A549 (cell line): ENCODE measurements at regions not wholly inside any gene's neighbourhood (a gene's known extent, or its start where the extent isn't known, plus 50 kb on each side); places are given as distances from the start of the nearest gene placed in this dataset.
A peak's percentile ranks its signal among the peaks of the same experiment; 100 is the strongest.

Experiments
- ATAC-seq, 2 experiments: fragments of 200-7000 bp in 1 of 2; fragments of >200 bp in 1 of 2; cut with Nextera tagmentation in 1 of 2; cut with Tn5 transposase in 1 of 2; 3 replicates each; pipeline versions ENCODE4 v1.8.0 to v1.9.1; 2018 to 2020; ENCODE audit warnings: mild to moderate bottlenecking in 1 of 2, moderate library complexity in 1 of 2
- CTCF ChIA-PET: fragments of 300-600 bp; sonication (Branson Sonifier 250); formaldehyde crosslinking; extraction: SDS; loops from one replicate; lab custom pipeline; 2021; ENCODE audit warnings: antibody characterized with exemption, inconsistent platforms; lab: Yijun Ruan, JAX
- POLR2A ChIA-PET: fragments of 350-600 bp; formaldehyde crosslinking; extraction: SDS; loops from one replicate; lab custom pipeline; 2021; ENCODE audit warnings: antibody characterized with exemption, inconsistent platforms; lab: Yijun Ruan, JAX
- DNase-seq, 2 experiments: peaks; one replicate each; pipeline versions ENCODE4 v3.0.0 to v3.0.0-alpha.2; 2011 to 2016; ENCODE audit warnings: low read depth in 1 of 2, low spot score in 1 of 2
- FAIRE-seq: peaks from 2 replicates; lab custom pipeline; 2011; peaks lifted over from hg19 to GRCh38; lab: Jason Lieb, UNC
- H3K27ac ChIP-seq, 2 experiments: fragments of >200 bp; sonication (Bioruptor Twin); formaldehyde crosslinking; 3 replicates each; pipeline ENCODE4 v1.5.1; 2016 to 2017
- H3K4me1 ChIP-seq: fragments of >200 bp; sonication (Bioruptor Twin); formaldehyde crosslinking; 3 replicates; pipeline ENCODE4 v1.6.1; 2016
- H3K4me2 ChIP-seq: fragments of >200 bp; sonication (Bioruptor Twin); formaldehyde crosslinking; 3 replicates; pipeline ENCODE4 v1.6.1; 2016
- H3K4me3 ChIP-seq: fragments of >200 bp; sonication (Bioruptor Twin); formaldehyde crosslinking; 3 replicates; pipeline ENCODE4 v1.5.1; 2016
- H3K9me3 ChIP-seq: fragments of >200 bp; sonication (Bioruptor Twin); formaldehyde crosslinking; 3 replicates; pipeline ENCODE4 v1.6.1; 2016
- BHLHE40 ChIP-seq: IDR thresholded peaks from 2 replicates; pipeline ENCODE4 v1.6.1; 2012; ENCODE audit warnings: low read depth, low read length, inconsistent platforms
- CEBPB ChIP-seq, 2 experiments: fragments of >200 bp in 1 of 2; sonication (Bioruptor Twin) in 1 of 2; formaldehyde crosslinking in 1 of 2; IDR thresholded peaks; 2 replicates each; pipeline ENCODE4 v1.6.1; 2012 to 2016
- CHD4 ChIP-seq: fragments of 200-600 bp; sonication (generic); IDR thresholded peaks from 2 replicates; pipeline ENCODE4 v1.6.1; 2016; ENCODE audit warnings: antibody characterized with exemption, mild to moderate bottlenecking, borderline replicate concordance
- GATA3 ChIP-seq: IDR thresholded peaks from 2 replicates; pipeline ENCODE4 v1.6.1; 2012; ENCODE audit warnings: borderline replicate concordance
- HMGXB4 ChIP-seq: fragments of 250-450 bp; sonication (Bioruptor Pico); IDR thresholded peaks from 2 replicates; pipeline ENCODE4 v1.5.0; 2021; ENCODE audit warnings: mild to moderate bottlenecking, moderate library complexity, borderline replicate concordance
- HOXB13 ChIP-seq: fragments of 250-450 bp; sonication (Bioruptor Pico); IDR thresholded peaks from 2 replicates; pipeline ENCODE4 v1.5.0; 2020; ENCODE audit warnings: low read depth, mild to moderate bottlenecking, moderate library complexity
- NPAS2 ChIP-seq: fragments of 250-450 bp; sonication (Bioruptor Pico); IDR thresholded peaks from 2 replicates; pipeline ENCODE4 v1.8.0; 2022; ENCODE audit warnings: mild to moderate bottlenecking, moderate library complexity, borderline replicate concordance
- PBX3 ChIP-seq: IDR thresholded peaks from 2 replicates; pipeline ENCODE4 v1.6.1; 2012
- PHF8 ChIP-seq: fragments of 200-600 bp; sonication (generic); IDR thresholded peaks from 2 replicates; pipeline ENCODE4 v1.6.1; 2016; ENCODE audit warnings: low read depth, mild to moderate bottlenecking, antibody characterized with exemption, moderate library complexity, borderline replicate concordance
- POLR2AphosphoS2 ChIP-seq: conservative IDR thresholded peaks from 2 replicates; pipeline ENCODE4 v1.6.1; 2012; ENCODE audit warnings: low read length, improper control_type of control experiment, inconsistent platforms
- RCOR1 ChIP-seq: fragments of 150-350 bp; IDR thresholded peaks from 2 replicates; pipeline ENCODE4 v1.6.1; 2014; ENCODE audit warnings: antibody characterized with exemption, low read length, low read depth
- REST ChIP-seq: fragments of 200-600 bp; sonication (generic); IDR thresholded peaks from 2 replicates; pipeline ENCODE4 v1.6.1; 2016; ENCODE audit warnings: antibody characterized with exemption, mild to moderate bottlenecking, moderate library complexity
- SREBF2 ChIP-seq: fragments of 450-650 bp; IDR thresholded peaks from 2 replicates; pipeline ENCODE4 v1.6.1; 2014; ENCODE audit warnings: mild to moderate bottlenecking, moderate library complexity
- TP53 ChIP-seq: fragments of 250-450 bp; sonication (Bioruptor Pico); IDR thresholded peaks from 2 replicates; pipeline ENCODE4 v1.5.0; 2021; ENCODE audit warnings: mild to moderate bottlenecking, moderate library complexity
- ZC3H11A ChIP-seq: fragments of 450-650 bp; IDR thresholded peaks from 2 replicates; pipeline ENCODE4 v1.6.1; 2014; ENCODE audit warnings: antibody characterized with exemption, mild to moderate bottlenecking
- ZSCAN20 ChIP-seq: fragments of 250-450 bp; sonication (Bioruptor Pico); IDR thresholded peaks from 2 replicates; pipeline ENCODE4 v1.8.0; 2022; ENCODE audit warnings: mild to moderate bottlenecking, moderate library complexity
- WGBS: methylation state at CpG from one replicate; pipeline ENCODE4 v1.1.6; 2017; ENCODE audit errors: missing lambda C conversion rate; 5-methylcytosine and 5-hydroxymethylcytosine counted together
- TF ChIP-seq, protein P1 (sequence below): fragments of 450-650 bp; IDR thresholded peaks from 2 replicates; pipeline ENCODE4 v1.6.1; 2014; ENCODE audit warnings: antibody characterized with exemption

- peak overlapping the region; percentile 26 to 63; a peak in 5 of 6 replicates for H3K27ac ChIP-seq
- no peak overlapping the region; the same call in 2 of the 3 replicates for H3K4me2 ChIP-seq
- no peaks in the 10 kb centered on the region for H3K9me3 ChIP-seq
- TF ChIP-seq CEBPB (IDR thresholded peaks at IDR 0.05), result no peak
- TF ChIP-seq ZC3H11A, result no peak
- no peak for TF ChIP-seq HOXB13 (CRISPR knock-in tag)
- no peak for TF ChIP-seq BHLHE40
- TF ChIP-seq POLR2AphosphoS2, result no peak
- TF ChIP-seq SREBF2, result no peak
- TF ChIP-seq, protein P1, sequence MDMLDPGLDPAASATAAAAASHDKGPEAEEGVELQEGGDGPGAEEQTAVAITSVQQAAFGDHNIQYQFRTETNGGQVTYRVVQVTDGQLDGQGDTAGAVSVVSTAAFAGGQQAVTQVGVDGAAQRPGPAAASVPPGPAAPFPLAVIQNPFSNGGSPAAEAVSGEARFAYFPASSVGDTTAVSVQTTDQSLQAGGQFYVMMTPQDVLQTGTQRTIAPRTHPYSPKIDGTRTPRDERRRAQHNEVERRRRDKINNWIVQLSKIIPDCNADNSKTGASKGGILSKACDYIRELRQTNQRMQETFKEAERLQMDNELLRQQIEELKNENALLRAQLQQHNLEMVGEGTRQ, result no peak
- no peak for TF ChIP-seq PBX3
- TF ChIP-seq RCOR1, result no peak
- no peak for TF ChIP-seq GATA3
- no peak for TF ChIP-seq PHF8
- TF ChIP-seq NPAS2 (CRISPR knock-in tag), result no peak
- no peak for TF ChIP-seq HMGXB4 (CRISPR knock-in tag)
- TF ChIP-seq CHD4, result no peak
- TF ChIP-seq TP53, result no peak
- TF ChIP-seq REST, result no peak
- WGBS, result 66% methylated on average over 5 of the region's 5 CpGs
- peaks cover 13% of the 10 kb centered on the region; the same call in 1 of the 3 replicates for H3K4me1 ChIP-seq
- FAIRE-seq, result no peak
- CTCF ChIA-PET, result interaction anchor here (0.6 to 1.2 kb wide), 3 partner anchors 10 to 21 kb away, joined by 3 read pairs; no protein-coding TSS in a partner anchor
- DNase-seq, result no peak
- no peak for ATAC-seq
- no peak overlapping the region for H3K4me3 ChIP-seq
- POLR2A ChIA-PET, result no interaction called here
These were observed 85.1 kb upstream of the RAI14 start for GRCh38 chr5:34570721-34571676.

- ATAC-seq (no peak), FAIRE-seq (no peak), DNase-seq (no peak)
- TF ChIP-seq ZSCAN20 (CRISPR knock-in tag), result no peak
- TF ChIP-seq BHLHE40, result no peak
- no peak for TF ChIP-seq SREBF2
- peaks cover 13% of the 10 kb centered on the region; the same call in 1 of the 3 replicates for H3K4me1 ChIP-seq
- WGBS, result 93% methylated on average over 3 of the region's 3 CpGs
- POLR2A ChIA-PET, result no interaction called here
- no peak overlapping the region for H3K4me3 ChIP-seq
- CTCF ChIA-PET, result interaction anchor here (1.2 kb wide), 1 partner anchor 9 kb away, joined by 3 read pairs; no protein-coding TSS in a partner anchor
- no peak overlapping the region for H3K4me2 ChIP-seq
- H3K9me3 ChIP-seq, result no peaks in the 10 kb centered on the region
- H3K27ac ChIP-seq, result peak overlapping the region in 1 of 2 experiments; percentile 63; a peak in 3 of 6 replicates
These were observed 84.5 kb upstream of the RAI14 start for GRCh38 chr5:34571677-34572041.
